Right atrium auricular region (tissue), 2 donors: ENCODE measurements at regions not wholly inside any gene's neighbourhood (a gene's known extent, or its start where the extent isn't known, plus 50 kb on each side); places are given as distances from the start of the nearest gene placed in this dataset.

Experiments
- DNase-seq: peaks from one replicate; pipeline ENCODE4 v3.0.0-alpha.2; 2019; ENCODE audit warnings: low spot score
- H3K27ac ChIP-seq, 2 donors: fragments of 200-600 bp; sonication (generic); 1 replicate in 1 of 2; 2 replicates in 1 of 2; pipeline ENCODE4 v1.5.1; 2016 to 2019
- H3K27me3 ChIP-seq, 2 donors: fragments of 200-600 bp; sonication (generic); one replicate each; pipeline versions ENCODE4 v1.5.1 to v1.6.0; 2017 to 2019
- H3K36me3 ChIP-seq: fragments of 200-600 bp; sonication (generic); one replicate; pipeline ENCODE4 v1.5.1; 2016
- H3K4me1 ChIP-seq, 2 donors: fragments of 200-600 bp; sonication (generic); one replicate each; pipeline versions ENCODE4 v1.5.1 to v1.6.0; 2017 to 2019
- H3K4me3 ChIP-seq, 2 donors: fragments of 200-600 bp; sonication (generic); 1 replicate in 1 of 2; 2 replicates in 1 of 2; pipeline ENCODE4 v1.5.1; 2017 to 2019; ENCODE audit warnings: mild to moderate bottlenecking in 1 of 2, moderate library complexity in 1 of 2
- H3K9me3 ChIP-seq, 2 donors: fragments of 200-600 bp; sonication (generic); one replicate each; pipeline ENCODE4 v1.5.1; 2019
- CTCF ChIP-seq, 2 donors: fragments of 200-600 bp; sonication (generic); IDR thresholded peaks; one replicate each; pipeline ENCODE4 v1.5.1; 2019; ENCODE audit warnings: antibody characterized with exemption in 2 of 2

GRCh38 chr2:18662689-18663088, 73.3 kb upstream of the NT5C1B start:
- H3K27ac ChIP-seq: no peak overlapping the region
- no peak for TF ChIP-seq CTCF (IDR thresholded peaks at IDR 0.05)
- no peak overlapping the region for H3K4me3 ChIP-seq
- no peak for DNase-seq
- no peaks in the 10 kb centered on the region for H3K36me3 ChIP-seq
- no peaks in the 10 kb centered on the region for H3K27me3 ChIP-seq
- H3K4me1 ChIP-seq: no peaks in the 10 kb centered on the region
- H3K9me3 ChIP-seq: no peaks in the 10 kb centered on the region

- Histone ChIP-seq H3K27ac (no peak overlapping the region), H3K36me3 (no peaks in the 10 kb centered on the region), H3K4me3 (no peak overlapping the region), H3K4me1 (no peaks in the 10 kb centered on the region), H3K9me3 (no peaks in the 10 kb centered on the region), H3K27me3 (no peaks in the 10 kb centered on the region)
- DNase-seq: no peak
- TF ChIP-seq CTCF (IDR thresholded peaks at IDR 0.05): no peak
Measured at GRCh38 chr2:18659915-18660314, 70.5 kb upstream of the NT5C1B start.

- Histone ChIP-seq H3K9me3 (no peaks in the 10 kb centered on the region), H3K27ac (no peak overlapping the region), H3K4me3 (no peak overlapping the region), H3K36me3 (no peaks in the 10 kb centered on the region), H3K4me1 (no peaks in the 10 kb centered on the region), H3K27me3 (no peaks in the 10 kb centered on the region)
- no peak for DNase-seq
- no peak for TF ChIP-seq CTCF (IDR thresholded peaks at IDR 0.05)
Measured at GRCh38 chr2:18656048-18656447, 66.7 kb upstream of the NT5C1B start.

- no peak for DNase-seq
- no peak overlapping the region for H3K4me3 ChIP-seq
- no peaks in the 10 kb centered on the region for H3K27me3 ChIP-seq
- no peaks in the 10 kb centered on the region for H3K9me3 ChIP-seq
- no peak overlapping the region for H3K27ac ChIP-seq
- no peak for TF ChIP-seq CTCF (IDR thresholded peaks at IDR 0.05)
- no peaks in the 10 kb centered on the region for H3K4me1 ChIP-seq
- no peaks in the 10 kb centered on the region for H3K36me3 ChIP-seq
Measured at GRCh38 chr2:18651842-18652774, 62.7 kb upstream of the NT5C1B start.

- no peak for DNase-seq
- no peaks in the 10 kb centered on the region for H3K36me3 ChIP-seq
- no peaks in the 10 kb centered on the region for H3K4me1 ChIP-seq
- no peaks in the 10 kb centered on the region for H3K9me3 ChIP-seq
- no peaks in the 10 kb centered on the region for H3K27me3 ChIP-seq
- no peak overlapping the region for H3K27ac ChIP-seq
- no peak for TF ChIP-seq CTCF (IDR thresholded peaks at IDR 0.05)
- H3K4me3 ChIP-seq: no peak overlapping the region
Measured at GRCh38 chr2:18650221-18650620, 60.9 kb upstream of the NT5C1B start.
